Forelimb muscle (tissue), 1 donor: ENCODE measurements at regions not wholly inside any gene's neighbourhood (a gene's known extent, or its start where the extent isn't known, plus 50 kb on each side); places are given as distances from the start of the nearest gene placed in this dataset.

ENCODE experiments used
- DNase-seq: peaks from one replicate; pipeline ENCODE4 v3.0.0-alpha.2; 2013; ENCODE audit warnings: low read depth

DNA sequence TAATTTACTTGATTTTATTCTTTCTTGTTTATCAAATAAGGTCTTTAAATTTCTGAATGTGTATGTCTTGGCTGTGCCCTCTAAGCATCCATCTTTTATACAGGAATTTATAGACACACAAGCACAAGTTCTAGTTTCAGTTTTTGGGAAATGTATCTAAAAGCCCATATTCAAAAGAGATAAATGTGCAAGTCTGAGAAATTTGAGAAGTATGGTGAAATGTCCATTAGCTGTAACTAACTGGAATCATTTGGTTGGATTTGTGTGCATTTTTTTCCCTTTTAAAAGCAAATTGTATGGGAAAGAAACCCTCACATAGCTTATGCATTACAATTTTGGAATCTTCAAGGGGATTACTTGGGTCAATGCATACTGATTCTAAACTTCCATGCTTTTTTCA, 532.0 kb downstream of the KLF5 start:
- DNase-seq: no peak

DNA sequence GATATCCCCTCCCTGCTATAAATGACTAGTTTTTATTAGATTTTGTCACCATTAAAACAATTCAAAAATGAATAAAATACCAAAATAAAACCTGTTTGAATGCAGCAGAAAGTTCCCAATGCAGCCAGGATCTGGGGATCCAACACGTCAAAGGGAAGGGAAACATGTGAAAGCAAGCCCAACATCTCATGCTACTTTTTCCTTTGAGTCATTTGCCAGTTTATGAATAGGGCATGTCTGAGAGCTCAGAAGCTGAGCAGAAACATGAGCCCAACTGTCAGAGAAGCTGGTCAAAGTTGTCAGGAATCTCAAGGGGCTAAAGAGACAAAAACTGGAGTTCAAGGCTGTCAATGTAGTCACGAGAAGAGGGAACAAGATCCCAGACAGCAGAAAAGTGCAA, 526.4 kb downstream of the KLF5 start:
- no peak for DNase-seq

DNA sequence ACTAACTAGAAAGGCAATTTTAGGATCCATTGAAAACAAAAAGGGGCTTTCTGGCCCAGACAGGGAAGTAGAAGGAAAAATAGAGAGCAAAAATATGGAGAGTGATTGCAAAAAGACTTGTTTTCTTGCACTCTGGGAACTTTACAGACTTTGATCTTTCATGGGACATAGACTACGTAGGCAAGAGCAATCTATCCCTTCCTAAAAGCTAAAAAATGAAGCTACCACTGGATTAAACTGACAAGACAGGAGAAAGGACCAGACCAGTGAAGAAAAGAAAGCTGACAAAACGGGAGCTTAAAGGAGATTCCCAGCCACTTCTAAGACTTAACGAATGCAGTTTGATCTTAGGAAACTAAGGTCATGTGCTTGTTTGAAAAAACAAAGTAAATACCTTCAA, 524.5 kb downstream of the KLF5 start:
- DNase-seq: no peak

DNA sequence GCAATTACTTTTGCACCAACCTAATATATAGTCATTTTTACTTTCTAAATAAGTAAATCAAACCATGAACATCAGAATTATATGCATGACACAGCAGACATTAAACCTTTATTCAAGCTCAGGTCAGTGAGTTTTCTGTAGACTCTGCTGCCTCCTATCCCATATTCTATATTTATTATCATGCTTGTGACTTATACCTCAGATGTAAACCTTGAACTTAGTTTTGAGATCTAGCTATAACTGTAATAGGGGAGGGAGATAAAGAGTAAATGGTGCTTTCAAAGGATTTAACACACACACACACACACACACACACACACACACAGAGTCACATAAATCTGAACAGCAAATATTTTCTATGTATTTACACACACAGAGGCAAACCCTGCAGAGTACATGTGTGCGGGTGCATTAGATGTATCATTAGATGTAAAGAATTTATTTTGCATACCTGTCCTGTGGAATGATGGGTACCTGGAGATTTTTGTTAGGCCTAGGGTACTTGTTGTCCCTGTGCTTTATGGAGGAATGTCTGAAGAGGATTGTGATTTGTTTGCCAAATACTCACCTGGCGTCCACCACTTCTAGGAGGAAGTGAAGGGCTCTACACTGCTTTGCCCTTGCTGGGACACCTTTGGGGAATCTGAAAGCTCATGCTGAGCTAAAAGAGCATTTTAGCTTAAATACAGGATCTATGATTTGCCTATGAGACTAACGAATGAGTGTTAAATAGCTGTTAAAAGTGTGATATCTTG, 521.9 kb downstream of the KLF5 start:
- DNase-seq: no peak

DNA sequence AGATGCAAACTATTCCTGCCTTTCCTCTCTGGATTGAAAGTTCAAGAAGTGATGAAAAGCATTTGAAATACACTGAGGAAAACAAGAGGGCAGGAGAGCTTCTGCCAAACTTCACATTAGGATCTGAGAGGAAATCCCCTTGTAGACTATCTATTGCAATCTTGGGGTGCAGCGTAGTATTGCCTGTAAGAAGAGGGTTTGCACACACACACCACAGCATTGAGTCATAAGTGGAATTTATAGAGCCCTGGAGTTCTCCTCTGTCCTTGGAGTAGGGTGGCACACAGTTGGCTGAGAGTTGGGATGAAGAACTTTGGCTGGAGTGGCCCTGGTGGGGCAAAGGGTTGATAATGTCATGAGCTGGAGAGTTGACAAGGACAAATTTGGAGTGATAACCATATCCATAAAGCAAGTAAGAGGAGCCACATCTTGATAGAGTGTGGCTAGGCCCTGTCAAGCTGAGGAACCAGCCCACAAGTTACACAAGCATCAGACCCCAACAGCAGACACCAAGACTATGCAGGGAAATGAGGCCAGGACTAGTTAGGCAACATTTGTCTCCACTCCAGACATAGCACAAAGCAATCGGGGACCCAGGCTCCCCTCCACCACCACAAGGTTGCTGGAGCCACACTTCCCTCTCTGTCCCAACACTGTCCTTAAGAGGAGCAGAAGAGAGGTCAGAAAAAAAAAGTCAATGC, 520.9 kb downstream of the KLF5 start:
- no peak for DNase-seq

DNA sequence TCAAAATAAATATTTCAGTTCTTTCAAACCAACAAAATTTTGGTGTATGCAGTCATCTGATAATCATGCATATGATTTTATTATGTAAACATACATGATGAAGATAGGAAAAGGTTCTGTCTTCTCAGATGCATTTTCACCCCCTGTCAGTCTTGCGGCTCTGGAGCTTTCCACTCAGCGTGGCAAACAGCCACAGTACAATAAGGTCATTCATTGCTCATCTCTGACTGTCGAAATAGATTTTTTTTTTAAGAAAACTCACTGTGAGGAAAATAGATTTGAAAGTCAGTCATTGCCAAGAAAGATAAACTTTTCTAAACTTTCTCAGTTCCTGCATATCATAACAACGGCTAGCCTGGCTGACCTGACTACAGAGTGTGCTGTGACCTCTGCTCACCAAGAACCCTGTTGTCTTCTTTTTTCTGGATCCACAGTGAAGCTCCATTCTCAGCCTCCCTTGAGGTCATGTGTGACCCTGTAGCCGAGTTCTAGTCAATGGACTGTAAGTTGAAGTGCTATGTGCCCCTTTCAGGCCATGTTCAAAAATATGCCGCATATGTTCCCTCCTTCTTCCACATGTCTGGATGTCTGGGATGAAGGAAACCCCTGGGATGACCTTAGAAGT, 519.6 kb downstream of the KLF5 start:
- no peak for DNase-seq

DNA sequence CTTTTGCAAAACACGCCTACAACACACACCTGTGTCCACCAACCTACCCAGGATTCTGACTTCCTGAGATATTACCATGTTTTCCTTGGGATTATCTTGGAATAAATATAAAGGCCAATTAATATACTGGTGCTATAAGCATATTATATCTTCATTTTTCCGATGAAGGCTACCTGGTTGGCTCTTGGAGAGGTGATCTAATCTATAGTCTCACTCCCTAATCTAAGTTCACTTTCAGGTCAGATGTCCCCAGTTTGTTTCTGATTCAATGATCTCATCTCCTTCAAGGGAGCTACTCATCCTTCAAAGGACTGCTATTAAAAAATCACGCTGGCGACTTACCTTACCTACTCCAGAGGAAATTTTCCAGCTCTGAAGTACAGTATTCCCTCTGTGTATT, 517.5 kb downstream of the KLF5 start:
- no peak for DNase-seq

DNA sequence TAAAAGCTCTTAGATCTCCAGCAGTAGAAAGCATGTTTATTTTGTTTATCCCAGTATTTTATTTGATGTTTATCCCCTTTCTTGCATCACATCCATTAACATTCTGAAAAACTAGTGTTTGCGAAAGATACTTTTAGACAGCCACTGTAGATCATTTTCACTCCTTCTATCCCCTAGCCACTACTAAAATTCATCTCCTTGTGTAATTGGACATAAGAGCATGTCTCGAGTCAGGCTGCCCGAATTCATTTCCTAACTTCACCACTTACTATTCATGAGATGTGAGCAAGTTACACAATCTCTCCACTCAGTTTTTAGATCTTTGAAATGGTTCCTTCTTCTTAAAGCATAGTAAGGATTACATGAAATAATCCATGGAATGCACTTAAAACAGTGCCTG, 514.0 kb downstream of the KLF5 start:
- no peak for DNase-seq

DNA sequence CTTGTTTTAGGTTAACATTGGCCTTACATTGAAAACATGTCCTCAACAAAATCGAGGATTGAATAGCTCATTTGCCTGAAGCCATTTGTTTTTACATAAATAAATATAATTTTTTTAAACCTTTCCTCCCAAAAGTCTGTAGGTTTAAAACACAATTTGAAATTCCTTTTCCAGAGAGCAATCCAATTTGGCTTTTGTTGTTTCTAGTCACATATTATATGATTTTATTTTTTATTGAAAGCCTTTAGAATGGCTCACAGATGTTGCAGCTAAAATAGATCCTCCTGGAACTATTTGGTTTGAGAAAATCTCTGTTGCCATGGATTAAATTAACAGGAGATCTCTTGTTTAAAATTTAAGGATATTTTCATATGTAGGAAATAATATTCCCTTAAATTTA, 512.6 kb downstream of the KLF5 start:
- peak; percentile 79 for DNase-seq

DNA sequence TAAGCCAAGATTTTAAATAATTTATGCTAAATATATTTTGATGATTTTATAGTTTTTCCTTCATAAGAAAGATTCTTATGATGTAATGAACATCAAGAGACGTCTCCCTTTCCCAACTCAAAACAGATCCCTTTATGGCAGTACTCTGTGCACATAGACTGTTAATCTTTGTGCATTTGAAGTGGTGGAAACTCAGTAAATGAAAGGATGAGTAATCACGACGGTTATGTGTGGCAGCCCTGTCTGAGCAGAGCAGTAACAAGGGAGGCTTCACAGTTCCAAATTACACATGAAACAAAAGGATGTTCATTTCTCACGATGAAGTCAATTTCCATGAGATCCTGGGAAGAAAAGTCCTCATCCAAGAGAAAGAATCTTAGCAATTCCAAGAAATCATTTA, 498.1 kb downstream of the KLF5 start:
- DNase-seq: no peak

DNA sequence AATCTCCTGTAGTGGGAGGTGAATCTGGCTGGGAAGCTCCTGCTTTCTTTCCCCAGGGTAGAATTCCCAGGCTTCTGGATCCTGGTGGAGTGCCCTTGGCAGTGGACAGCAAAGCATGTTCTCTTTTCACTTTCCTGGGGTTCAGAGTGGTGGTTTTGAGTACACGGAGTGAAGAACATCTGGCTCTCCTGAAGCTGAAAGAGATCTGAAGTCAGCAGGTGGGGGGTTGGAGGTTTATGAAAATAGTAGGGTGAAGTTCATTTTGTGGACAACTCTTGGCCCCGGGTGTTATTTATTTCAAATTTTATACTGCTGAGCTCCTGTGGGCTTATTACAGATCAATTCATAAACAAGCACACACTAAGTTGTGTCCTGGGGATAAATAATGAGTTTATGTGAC, 497.3 kb downstream of the KLF5 start:
- no peak for DNase-seq

DNA sequence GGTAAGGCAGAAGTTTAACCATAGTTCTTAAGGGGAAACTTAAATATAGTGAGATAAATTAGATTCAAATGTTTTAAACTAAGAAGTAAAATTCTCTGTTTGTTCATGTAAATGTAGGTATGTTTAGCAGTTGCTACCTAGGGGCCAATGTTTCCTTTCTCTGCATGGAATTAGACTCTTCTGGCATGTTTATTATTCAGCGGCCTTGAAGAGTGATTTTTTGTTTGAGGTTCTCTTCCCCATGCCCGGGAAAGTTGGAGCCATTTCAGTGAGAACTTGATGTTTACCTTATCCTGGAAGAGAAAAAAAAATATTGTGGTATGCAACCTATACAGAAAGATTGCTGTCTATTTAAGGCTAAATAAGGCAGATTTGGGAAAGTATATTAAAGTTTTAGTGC, 492.9 kb downstream of the KLF5 start:
- no peak for DNase-seq

DNA sequence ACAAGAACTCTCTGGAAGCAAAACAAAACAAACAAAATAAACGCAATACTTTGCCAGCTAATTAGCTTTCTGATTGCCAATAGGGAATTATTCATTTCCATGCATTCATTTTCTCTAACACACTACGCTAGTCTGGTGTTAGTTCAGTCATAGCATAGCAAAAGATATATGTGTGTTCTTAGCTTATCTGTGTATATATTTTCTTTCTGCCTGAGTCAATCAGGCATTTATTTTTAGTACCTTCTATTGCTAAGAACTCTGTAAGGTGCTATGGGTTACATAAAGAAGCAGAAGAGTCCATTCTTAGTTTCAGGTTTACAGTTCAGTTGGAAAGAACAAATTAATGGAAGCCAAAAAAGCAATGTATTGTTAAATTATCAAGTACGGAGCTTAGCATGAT, 490.9 kb downstream of the KLF5 start:
- DNase-seq: no peak

DNA sequence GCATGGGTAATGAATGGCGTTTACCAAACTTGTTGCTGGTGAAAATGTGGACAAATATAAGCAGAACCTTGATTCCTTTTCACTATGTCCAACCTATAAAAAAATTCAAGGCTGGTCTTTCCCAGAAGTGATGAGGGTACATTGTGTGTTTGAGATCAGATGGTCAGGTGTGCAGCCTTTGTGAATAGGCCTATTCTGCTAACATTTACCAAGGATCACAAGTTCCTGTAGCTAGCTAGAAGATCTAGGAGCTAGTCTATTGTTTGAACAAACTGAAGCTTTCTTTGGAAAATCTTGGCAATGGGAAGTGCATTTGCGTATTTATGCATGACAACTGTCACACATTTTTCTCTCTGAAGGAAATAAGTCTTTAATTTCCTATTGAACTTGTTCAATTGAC, 489.6 kb downstream of the KLF5 start:
- no peak for DNase-seq

DNA sequence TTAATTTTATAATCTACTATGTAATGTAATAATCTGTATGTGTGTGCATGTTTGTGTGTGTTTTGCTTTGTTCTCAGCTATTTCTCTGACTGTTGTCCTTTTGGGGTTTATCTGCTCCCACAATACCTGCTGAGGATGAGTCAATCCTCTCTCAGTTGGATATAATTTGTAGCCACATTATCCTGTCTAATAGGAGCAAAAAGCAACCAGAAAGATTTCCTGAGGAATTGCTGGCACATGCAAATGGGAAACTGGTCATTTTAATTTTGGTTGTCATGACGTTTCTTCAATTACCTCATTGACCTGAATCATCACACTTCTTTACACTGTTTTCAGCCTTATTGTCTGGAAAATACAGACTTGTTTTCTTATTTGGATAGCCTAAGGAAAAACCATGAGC, 488.4 kb downstream of the KLF5 start:
- no peak for DNase-seq

DNA sequence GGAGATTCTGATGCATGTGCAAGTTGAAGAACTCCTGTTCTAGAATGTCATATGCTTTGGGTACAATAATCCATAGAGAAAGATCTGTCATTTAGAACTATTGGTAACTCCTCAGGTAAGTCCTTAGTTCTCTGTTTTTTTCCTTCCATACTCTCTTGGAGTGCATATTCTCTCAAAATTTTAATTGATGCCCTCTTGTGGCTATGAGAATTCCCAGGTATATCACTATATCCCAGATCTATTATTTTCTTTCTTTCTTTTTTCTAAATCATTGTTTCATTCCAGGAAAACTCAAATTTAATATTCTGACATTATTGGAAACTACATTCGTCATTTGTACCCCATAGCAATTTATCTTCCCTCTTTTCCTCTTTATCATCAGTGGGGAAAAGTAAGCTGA, 485.4 kb downstream of the KLF5 start:
- DNase-seq: no peak

DNA sequence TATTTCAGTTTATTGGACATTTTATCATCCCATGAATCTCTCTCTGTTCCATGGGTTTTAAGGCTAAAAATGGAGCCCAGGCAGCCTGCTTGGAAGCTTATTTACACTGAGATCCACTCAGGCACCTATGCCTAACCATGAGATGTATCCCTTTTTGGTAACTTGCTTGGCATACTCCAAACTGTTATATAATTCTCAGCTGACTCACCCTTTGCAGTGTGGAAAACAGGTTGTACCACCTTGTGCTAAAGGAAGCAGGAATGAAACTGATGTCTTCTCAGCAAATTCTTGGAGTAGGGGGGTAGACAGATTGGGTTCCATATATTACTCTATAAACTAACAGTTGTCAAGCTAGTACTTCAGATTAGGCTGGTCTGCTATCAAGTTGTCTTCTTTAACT, 483.6 kb downstream of the KLF5 start:
- no peak for DNase-seq

DNA sequence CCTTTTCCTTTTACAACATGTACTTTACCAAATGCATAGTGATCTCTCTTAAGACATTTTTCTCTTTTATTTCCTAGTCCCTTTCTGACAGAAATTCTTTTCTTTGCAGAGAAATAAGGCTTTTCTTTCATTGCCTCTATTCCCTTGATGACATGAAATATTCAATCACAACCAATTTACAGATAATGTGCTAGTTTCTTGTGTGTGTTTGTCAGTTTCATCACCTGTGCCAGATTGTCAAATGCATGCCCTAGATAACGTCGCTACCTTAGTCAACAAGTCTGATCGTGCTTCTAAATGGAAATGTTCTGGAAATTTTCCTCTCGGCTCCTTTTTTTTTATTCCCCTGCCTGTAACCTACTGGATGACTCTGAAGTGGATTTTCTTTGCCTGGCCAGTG, 478.1 kb downstream of the KLF5 start:
- no peak for DNase-seq

DNA sequence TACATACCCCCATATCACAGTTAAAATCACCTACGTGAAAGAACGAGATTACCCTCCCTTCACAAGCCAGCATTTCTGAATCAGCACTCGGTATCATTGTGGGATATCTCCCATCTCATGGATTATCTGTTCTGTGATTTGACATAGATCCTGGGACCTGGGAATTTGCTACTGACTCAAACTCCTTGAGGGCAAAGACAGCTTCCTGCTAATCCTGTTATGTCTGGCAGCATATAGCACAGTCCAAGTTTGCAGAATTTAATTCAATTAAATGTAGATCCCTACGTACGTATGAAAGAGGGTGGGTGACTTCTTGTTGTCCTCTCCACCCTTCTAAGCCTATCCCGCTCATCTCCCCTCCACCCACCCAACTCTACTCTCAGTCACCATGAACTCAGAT, 476.5 kb downstream of the KLF5 start:
- DNase-seq: no peak

DNA sequence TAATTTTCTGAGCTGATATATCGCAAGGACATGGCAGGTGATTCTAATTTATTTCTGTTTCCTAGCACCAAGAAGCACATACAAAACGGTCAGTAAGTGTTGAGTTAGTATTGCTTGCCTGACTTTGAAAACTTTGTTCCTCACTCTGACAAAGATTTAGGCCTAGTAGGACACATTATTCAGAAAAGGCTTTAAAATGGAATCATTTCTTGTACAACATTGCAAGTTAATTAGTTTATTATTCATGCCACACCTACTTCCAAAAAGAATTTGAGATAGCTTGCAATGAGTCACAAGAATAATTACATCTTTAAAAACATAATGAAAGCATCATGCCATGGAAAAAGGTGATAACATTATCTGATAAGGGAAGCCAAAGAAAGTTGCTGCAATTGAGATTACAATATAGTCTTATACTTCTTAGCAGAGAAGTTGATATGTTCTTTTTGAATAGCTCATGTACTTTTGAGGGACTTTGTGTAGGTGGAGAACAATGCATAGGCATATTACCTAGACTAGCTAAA, 474.2 kb downstream of the KLF5 start:
- no peak for DNase-seq

DNA sequence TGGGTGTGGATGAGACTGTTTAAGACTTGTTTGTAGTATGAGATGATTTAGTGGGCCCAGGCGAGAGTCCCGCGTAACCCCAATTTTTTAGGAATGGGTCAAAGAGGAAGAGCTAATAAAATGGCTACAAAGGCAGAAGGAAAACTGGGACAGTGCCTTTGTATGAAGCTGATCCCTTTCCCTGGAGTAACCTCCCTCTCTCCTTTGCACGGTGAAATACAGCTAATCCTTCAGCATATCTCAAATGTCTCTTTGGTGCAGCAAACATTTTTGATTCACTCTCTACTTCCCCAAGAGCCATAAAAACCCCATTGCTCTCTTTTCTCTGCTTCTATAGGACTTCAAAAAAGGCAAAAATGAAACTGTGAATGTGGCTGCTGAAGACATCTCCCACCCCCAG, 473.8 kb downstream of the KLF5 start:
- DNase-seq: no peak

DNA sequence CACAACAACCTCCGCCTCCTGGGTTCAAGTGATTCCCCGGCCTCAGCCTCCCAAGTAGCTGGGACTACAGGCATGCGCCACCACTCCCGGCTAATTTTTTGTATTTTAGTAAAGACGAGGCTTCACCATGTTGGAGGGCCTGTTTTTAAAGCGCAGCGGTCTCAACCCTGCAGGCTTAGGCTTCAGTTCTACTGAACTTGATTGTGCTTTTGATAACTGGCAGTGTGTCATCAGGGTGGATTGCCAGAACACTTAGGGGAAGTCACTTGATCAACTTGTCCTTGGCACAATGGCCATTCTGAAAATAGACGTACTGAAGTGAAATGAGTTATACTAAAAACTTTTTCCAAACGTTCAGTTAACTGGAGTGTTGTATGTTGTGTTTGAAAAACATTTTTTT, 472.2 kb downstream of the KLF5 start:
- no peak for DNase-seq

DNA sequence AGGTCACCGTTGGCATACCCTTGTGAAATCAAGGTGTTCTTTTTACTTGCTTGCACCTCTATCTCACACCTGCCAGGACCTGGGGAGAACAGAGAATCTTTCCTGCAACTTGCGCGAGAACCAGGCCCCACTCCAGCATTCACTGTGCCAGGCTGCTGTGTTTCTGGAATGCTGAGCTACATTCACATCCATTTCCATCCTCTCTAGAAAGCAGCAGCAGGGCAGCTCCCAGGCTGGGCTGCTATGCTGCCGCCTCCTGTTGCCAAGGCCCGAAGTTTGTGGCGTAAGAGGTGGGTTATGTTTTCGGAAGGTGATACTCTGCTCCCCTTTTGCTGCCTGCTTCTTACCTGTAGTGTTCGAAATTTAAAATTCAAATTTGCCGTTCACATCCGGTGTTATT, 464.1 kb downstream of the KLF5 start:
- no peak for DNase-seq
